GM23338 (cell line): ENCODE measurements at regions not wholly inside any gene's neighbourhood (a gene's known extent, or its start where the extent isn't known, plus 50 kb on each side); places are given as distances from the start of the nearest gene placed in this dataset.

Source experiments
- ATAC-seq: fragments of 200-7000 bp; cut with Tn5 transposase; 3 replicates; pipeline ENCODE4 v1.9.1; 2020
- DNase-seq: peaks from one replicate; pipeline ENCODE4 v3.0.0-alpha.2; 2015; ENCODE audit warnings: low spot score
- H2AFZ ChIP-seq: fragments of 200-600 bp; sonication (generic); 2 replicates; pipeline ENCODE4 v1.8.0; 2016; ENCODE audit warnings: antibody characterized with exemption, mild to moderate bottlenecking, moderate library complexity
- H3F3A ChIP-seq: fragments of 200-600 bp; sonication (generic); replicated peaks from 2 replicates; pipeline ENCODE4 v1.8.0; 2017; ENCODE audit warnings: antibody characterized with exemption, mixed run types, low read depth
- H3K27ac ChIP-seq: fragments of 200-600 bp; sonication (generic); 2 replicates; pipeline ENCODE4 v1.6.1; 2016; ENCODE audit warnings: low read depth
- H3K27me3 ChIP-seq: fragments of 200-600 bp; sonication (generic); 2 replicates; pipeline ENCODE4 v1.8.0; 2016; ENCODE audit warnings: mild to moderate bottlenecking, mixed run types, moderate library complexity; ENCODE audit not compliant: insufficient read depth
- H3K36me3 ChIP-seq: fragments of 200-600 bp; sonication (generic); 2 replicates; pipeline ENCODE4 v1.8.0; 2016; ENCODE audit warnings: mild to moderate bottlenecking; ENCODE audit not compliant: insufficient read depth
- H3K4me1 ChIP-seq: fragments of 200-600 bp; sonication (generic); 2 replicates; pipeline ENCODE4 v1.8.0; 2016; ENCODE audit warnings: mild to moderate bottlenecking, moderate library complexity; ENCODE audit not compliant: insufficient read depth
- H3K4me2 ChIP-seq: fragments of 200-600 bp; sonication (generic); 2 replicates; pipeline ENCODE4 v1.7.1; 2017; ENCODE audit warnings: mixed run types
- H3K4me3 ChIP-seq: fragments of 200-600 bp; sonication (generic); 2 replicates; pipeline ENCODE4 v1.6.1; 2016; ENCODE audit warnings: mixed run types
- H3K79me2 ChIP-seq: fragments of 200-600 bp; sonication (generic); replicated peaks from 2 replicates; pipeline ENCODE4 v1.8.0; 2017; ENCODE audit warnings: mild to moderate bottlenecking; ENCODE audit not compliant: insufficient read depth
- H3K9me2 ChIP-seq: fragments of 200-600 bp; sonication (generic); 2 replicates; pipeline ENCODE4 v1.8.0; 2017; ENCODE audit not compliant: insufficient read depth
- H4K20me1 ChIP-seq: fragments of 200-600 bp; sonication (generic); replicated peaks from 2 replicates; pipeline ENCODE4 v1.8.0; 2017; ENCODE audit warnings: mild to moderate bottlenecking; ENCODE audit not compliant: insufficient read depth
- H3K27ac Mint-ChIP-seq: 2 replicates; pipeline ENCODE4 v1.8.0; 2020; ENCODE audit warnings: inconsistent platforms, mild to moderate bottlenecking, moderate library complexity, mixed read lengths
- H3K27me3 Mint-ChIP-seq: 3 replicates; pipeline ENCODE4 v1.8.0; 2022; ENCODE audit warnings: low read depth, mild to moderate bottlenecking, moderate library complexity, mixed read lengths, inconsistent platforms; ENCODE audit not compliant: insufficient read depth, poor library complexity
- H3K36me3 Mint-ChIP-seq: 3 replicates; pipeline ENCODE4 v1.8.0; 2021; ENCODE audit warnings: low read depth, mild to moderate bottlenecking, inconsistent platforms, moderate library complexity, mixed read lengths
- H3K4me1 Mint-ChIP-seq: 3 replicates; pipeline ENCODE4 v1.8.0; 2020; ENCODE audit warnings: mild to moderate bottlenecking, inconsistent platforms, mixed read lengths
- H3K4me3 Mint-ChIP-seq: 3 replicates; pipeline ENCODE4 v1.8.0; 2021; ENCODE audit warnings: moderate library complexity, mild to moderate bottlenecking, inconsistent platforms, mixed read lengths
- H3K9me3 Mint-ChIP-seq: 3 replicates; pipeline ENCODE4 v1.8.0; 2020; ENCODE audit warnings: moderate library complexity, mild to moderate bottlenecking, inconsistent platforms, mixed read lengths
- CREB1 ChIP-seq: fragments of 250-450 bp; sonication (Bioruptor Pico); IDR thresholded peaks from 2 replicates; pipeline ENCODE4 v1.5.0; 2020; ENCODE audit warnings: low read depth, mild to moderate bottlenecking, moderate library complexity
- CTCF ChIP-seq, 2 experiments: fragments of 200-600 bp in 1 of 2; sonication (generic) in 1 of 2; conservative IDR thresholded peaks; 2 replicates each; pipeline versions ENCODE4 v1.5.1 to v1.6.1; 2016 to 2017; ENCODE audit warnings: antibody characterized with exemption in 2 of 2, low read depth in 2 of 2, mild to moderate bottlenecking in 2 of 2, moderate library complexity in 1 of 2
- EZH2 ChIP-seq: fragments of 200-600 bp; sonication (generic); IDR thresholded peaks from one replicate; pipeline ENCODE4 v1.8.0; 2017; ENCODE audit warnings: antibody characterized with exemption, mild to moderate bottlenecking, low read depth; ENCODE audit not compliant: unreplicated experiment
- EZH2phosphoT487 ChIP-seq: fragments of 200-600 bp; sonication (generic); IDR thresholded peaks from one replicate; pipeline ENCODE4 v1.8.1; 2018; ENCODE audit warnings: antibody characterized with exemption; ENCODE audit not compliant: unreplicated experiment
- JUNB ChIP-seq: IDR thresholded peaks from one replicate; pipeline ENCODE4 v1.6.1; 2016; ENCODE audit warnings: antibody characterized with exemption; ENCODE audit not compliant: unreplicated experiment
- POLR2AphosphoS5 ChIP-seq: IDR thresholded peaks from 2 replicates; pipeline ENCODE4 v1.6.1; 2016; ENCODE audit warnings: antibody characterized with exemption, low read depth
- REST ChIP-seq: IDR thresholded peaks from one replicate; pipeline ENCODE4 v1.6.1; 2018; ENCODE audit warnings: antibody characterized with exemption; ENCODE audit not compliant: unreplicated experiment
- STAT1 ChIP-seq: IDR thresholded peaks from one replicate; pipeline ENCODE4 v1.6.1; 2016; ENCODE audit warnings: antibody characterized with exemption; ENCODE audit not compliant: unreplicated experiment

- TF ChIP-seq REST (no peak), CREB1 (CRISPR knock-in tag) (no peak), STAT1 (no peak), POLR2AphosphoS5 (no peak), CTCF (conservative IDR thresholded peaks at IDR 0.05; ENCODE audit: low read depth in 2 of 2) (no peak)
Measured at GRCh38 chr4:4614925-4615678, 73.3 kb upstream of the STX18 start (continued).

GRCh38 chr4:4613641-4614286 lies 71.9 kb upstream of the STX18 start:
- H3K79me2 ChIP-seq = no peaks in the 10 kb centered on the region
- DNase-seq = no peak
- no peaks in the 10 kb centered on the region for H3K9me3 Mint-ChIP-seq

GRCh38 chr4:4613126-4613465 lies 71.2 kb upstream of the STX18 start:
- H3K4me3 Mint-ChIP-seq = no peak overlapping the region
- H3K4me1 ChIP-seq = peaks cover 1% of the 10 kb centered on the region
- no peak overlapping the region for H2AFZ ChIP-seq
- no peak for ATAC-seq
- no peaks in the 10 kb centered on the region for H3K9me3 Mint-ChIP-seq
- peaks cover 19% of the 10 kb centered on the region for H3K4me1 Mint-ChIP-seq
- no peaks in the 10 kb centered on the region; the same call in 1 of the 2 replicates for H4K20me1 ChIP-seq
- no peak for DNase-seq
- no peaks in the 10 kb centered on the region for H3K36me3 ChIP-seq
- no peak overlapping the region for H3K27ac Mint-ChIP-seq
- no peaks in the 10 kb centered on the region; the same call in 2 of the 3 replicates for H3K36me3 Mint-ChIP-seq
- no peaks in the 10 kb centered on the region for H3K79me2 ChIP-seq
- no peak overlapping the region for H3K27ac ChIP-seq
- no peaks in the 10 kb centered on the region for H3F3A ChIP-seq
- no peak overlapping the region for H3K4me2 ChIP-seq
- peaks cover 13% of the 10 kb centered on the region for H3K27me3 Mint-ChIP-seq
- no peaks in the 10 kb centered on the region for H3K9me2 ChIP-seq
- H3K4me3 ChIP-seq = no peak overlapping the region
- no peaks in the 10 kb centered on the region for H3K27me3 ChIP-seq
- TF ChIP-seq JUNB = no peak

More at GRCh38 chr4:4613641-4614286, 71.9 kb upstream of the STX18 start:
- no peaks in the 10 kb centered on the region for H3K36me3 ChIP-seq
- no peaks in the 10 kb centered on the region for H3K27me3 ChIP-seq
- H3K27ac ChIP-seq = no peak overlapping the region
- no peaks in the 10 kb centered on the region for H3K4me1 ChIP-seq
- no peak overlapping the region for H3K4me2 ChIP-seq
- peaks cover 15% of the 10 kb centered on the region for H3K4me1 Mint-ChIP-seq
- ATAC-seq = no peak
- H3K27me3 Mint-ChIP-seq = peaks cover 13% of the 10 kb centered on the region
- no peaks in the 10 kb centered on the region for H3F3A ChIP-seq
- H3K4me3 Mint-ChIP-seq = no peak overlapping the region
- H3K27ac Mint-ChIP-seq = no peak overlapping the region
- no peaks in the 10 kb centered on the region; the same call in 1 of the 2 replicates for H4K20me1 ChIP-seq
- TF ChIP-seq CREB1 (CRISPR knock-in tag) (no peak), EZH2 (no peak), EZH2phosphoT487 (no peak)
- no peak overlapping the region for H2AFZ ChIP-seq
- H3K4me3 ChIP-seq = no peak overlapping the region
- H3K9me2 ChIP-seq = no peaks in the 10 kb centered on the region
- H3K36me3 Mint-ChIP-seq = no peaks in the 10 kb centered on the region; the same call in 2 of the 3 replicates
